NCI-H526 (cell line): ENCODE measurements at regions not wholly inside any gene's neighbourhood (a gene's known extent, or its start where the extent isn't known, plus 50 kb on each side); places are given as distances from the start of the nearest gene placed in this dataset.
A peak's percentile ranks its signal among the peaks of the same experiment; 100 is the strongest.

Experiments
- DNase-seq, 2 experiments: peaks; one replicate each; lab custom pipeline; 2025; lab: John Stamatoyannopoulos, UW

DNA sequence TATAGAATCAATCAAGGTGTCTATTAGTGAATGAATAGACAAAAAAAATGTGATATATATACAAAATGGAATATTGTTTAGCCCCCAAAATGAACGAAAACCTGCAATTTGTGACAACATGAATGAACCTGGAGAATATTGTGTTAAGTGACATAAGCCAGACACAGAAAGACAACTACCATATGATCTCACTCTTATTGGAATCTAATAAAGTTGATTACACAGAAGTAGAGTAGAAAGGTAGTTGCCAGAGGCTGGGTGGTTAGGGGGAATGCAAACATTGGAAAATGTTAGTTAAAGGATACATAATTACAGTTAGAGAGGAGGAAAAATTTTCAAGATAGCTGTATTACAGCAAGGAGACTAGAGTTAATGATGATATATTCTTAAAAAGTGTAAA, 1962.3 kb downstream of the EFNA5 start:
- no peak for DNase-seq

DNA sequence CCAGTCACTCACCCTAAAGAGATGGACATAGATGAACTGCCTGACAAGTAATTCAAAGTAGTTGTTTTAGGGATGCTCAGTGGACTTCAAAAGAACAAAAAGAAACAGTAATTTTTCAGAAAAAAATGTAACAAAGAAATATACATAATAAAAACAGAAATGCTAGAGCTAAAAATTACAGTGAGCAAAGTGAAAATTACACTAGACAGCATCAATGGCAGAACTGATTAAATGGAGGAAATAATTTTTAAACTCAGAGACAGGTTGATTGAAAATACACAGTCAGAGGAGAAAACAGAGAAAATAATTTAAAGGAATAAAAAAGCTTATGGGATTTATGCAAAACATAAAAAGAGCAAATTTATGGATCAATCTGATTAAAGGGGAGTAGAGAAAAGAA, 1968.4 kb downstream of the EFNA5 start:
- DNase-seq: no peak

DNA sequence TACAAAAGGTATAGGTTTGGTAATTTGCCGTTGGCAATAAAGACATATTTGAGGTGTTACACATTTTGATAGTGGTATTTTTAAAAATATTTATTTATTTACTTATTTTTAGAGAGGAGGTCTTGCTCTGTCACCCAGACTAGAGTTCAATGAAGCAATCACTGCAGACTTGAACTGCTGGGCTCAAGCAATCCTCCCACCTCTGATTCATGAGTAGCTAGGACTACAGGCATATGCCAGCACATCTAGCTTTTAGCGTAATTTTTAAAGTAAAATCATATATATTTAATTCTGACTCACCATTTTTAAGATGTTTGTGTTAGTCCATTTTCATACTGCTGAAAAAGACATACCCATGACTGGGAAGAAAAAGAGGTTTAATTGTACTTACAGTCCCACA, 1974.3 kb downstream of the EFNA5 start:
- no peak for DNase-seq

DNA sequence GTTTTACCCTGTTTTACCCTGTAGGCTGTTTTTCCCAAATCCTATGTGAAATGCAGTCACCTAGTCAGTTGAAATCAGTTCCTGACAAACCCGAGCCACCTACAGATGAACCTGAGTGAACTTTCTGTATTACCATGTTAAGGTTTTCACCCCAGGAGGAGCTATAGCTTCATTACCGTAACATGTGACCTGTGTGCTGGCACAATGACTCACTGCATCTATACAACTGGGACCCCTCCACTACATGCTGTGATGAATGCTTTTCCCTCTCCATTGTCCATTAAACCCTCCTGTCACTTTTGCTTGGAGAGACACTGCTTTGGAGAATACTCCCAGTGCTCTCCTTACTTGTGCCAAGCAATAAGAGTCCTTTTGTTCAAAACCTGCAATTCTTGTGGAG, 1974.8 kb downstream of the EFNA5 start:
- DNase-seq: no peak

DNA sequence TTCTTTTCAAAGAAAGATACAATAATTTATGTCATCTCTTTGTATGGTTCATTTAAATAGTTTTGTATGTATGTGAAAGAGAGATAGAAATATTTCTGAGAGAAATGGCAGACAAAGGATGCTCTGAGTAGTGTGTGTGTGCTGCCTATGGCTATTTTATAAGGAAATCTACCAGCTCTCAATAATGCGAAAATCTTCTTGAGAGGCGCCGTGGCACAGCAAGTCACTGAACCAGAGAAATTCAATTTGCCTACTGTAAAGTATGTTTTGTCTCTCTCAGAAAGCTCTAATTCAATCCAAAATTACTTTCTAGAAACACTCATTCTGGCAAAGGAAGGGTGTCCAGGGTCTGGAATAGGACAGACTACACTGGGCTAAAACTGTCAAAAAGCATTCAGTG, 1981.1 kb downstream of the EFNA5 start:
- DNase-seq: peak in 1 of 2 experiments; percentile 1

DNA sequence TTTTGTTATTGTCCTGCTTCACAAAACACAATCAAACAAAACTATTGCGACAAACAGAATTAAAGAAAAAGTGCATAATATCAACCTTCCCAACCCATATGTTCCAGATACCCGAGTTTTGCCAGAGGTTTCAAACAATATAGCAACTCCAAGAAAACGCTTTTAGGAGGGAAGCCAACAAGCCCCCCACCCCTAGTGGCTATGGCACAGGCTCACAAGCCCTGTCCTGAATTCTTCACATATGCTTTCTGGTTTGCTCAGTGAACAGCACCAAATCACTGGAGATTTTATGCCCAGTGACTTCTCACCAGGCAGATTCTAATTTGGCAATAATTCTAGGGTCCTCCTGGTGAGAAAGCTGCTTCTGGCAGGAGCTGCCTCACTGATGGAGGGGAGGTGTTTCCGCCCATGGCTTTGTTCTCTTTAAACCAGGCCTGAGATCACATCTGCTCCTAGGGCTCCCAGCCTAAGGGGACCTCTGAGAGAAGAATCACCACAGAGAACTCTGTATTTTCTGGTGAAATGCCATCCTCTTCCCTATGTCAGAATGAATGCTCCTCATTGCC, 1982.4 kb downstream of the EFNA5 start:
- DNase-seq: no peak

DNA sequence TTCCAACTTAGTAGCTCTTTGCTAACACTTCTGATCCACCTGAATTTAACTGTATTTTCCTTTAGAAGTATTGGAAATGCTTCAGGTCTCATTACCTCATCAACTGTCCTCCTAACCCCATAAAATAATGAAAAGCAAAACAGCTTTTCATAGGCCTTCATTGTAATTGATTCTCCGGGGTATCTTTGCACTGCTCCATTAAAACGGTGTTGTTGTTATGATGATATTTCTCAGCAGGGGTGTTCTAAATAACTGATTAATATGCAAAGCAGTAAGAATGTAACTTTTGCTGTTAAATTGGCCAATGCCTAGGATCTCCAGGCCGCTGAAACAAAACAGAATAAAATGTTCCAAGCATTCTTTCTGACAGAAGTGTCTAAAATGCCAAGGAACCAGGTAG, 1983.2 kb downstream of the EFNA5 start:
- DNase-seq: no peak

DNA sequence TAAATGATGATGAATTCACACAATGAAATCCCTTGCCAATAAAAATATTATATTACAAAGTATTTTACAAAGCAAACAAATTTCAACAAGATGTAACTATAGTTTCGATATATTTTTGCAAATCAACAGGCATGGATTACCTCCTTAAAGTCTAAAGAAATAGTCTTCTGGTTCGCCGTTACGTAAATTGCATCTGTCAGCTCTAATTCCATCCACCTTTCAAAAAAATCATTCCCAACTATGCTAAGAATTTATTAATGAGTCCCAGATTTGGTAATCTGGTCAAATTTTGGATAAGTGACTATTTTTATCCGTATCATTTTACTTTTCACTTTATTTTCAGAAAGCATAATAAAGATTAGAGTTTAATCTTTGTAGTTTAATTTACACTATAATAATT, 1984.9 kb downstream of the EFNA5 start:
- no peak for DNase-seq

DNA sequence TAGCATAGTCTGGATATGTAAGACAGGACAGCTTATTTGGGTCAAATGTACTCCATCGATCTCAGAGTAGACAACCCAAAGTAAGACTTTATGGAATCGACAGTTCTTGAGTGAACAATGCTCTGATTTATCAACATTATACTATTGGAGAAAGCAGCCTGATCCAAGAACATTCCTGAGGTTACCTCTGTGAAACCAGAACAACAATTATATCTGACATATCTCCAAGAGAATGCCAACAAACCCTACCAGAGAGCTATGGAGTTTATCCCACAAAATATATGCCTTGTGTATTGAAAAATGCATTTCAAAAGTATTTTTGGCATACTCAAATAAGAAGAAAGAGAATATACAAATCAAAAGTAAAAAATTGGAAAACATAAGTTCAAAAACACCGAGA, 1985.9 kb downstream of the EFNA5 start:
- no peak for DNase-seq

DNA sequence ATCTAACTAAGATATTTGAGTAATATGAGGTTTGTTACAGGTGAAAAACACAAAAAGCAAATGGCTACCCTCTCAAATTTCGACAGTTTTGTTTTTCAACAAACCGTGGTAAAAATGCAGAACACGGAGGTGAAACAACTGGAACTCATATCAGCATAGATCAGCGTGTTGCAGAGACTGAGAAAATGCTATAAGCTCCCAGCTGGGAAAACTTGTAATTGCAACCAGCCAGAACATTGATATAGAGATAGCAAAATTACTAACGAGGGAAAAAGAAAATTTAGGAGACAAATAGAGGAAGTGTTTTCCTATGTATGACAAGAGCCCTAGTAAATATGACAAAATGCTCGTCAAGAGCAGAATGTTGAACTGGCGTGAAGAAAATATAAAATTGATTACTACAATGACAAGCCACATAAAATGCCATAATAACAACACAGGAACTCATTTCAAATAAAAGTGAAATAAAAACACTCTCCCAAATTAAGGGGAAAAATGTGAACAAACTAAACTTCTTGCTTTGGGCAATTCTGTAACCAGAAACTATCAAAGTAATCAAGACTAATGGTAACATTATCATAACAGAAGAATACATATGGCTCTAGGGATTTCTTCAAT, 1989.8 kb downstream of the EFNA5 start:
- DNase-seq: no peak

DNA sequence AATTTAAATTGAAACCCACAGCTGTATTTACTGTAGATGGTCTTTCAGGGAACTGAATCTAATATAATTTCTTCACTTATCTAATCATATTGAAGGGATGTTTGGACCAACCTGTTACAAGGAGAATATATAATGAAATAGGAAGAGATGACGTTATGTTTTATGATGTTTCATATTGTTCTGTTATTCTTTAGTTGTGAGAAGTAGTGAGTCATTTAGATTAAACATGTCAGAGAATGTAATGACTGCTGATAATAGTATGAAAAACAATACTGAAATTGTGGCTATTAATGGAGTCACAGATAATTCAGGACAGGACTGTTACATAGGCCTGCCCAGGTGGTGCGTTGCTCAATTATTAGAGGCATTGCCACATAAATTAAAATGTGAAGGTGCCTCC, 1993.4 kb downstream of the EFNA5 start:
- no peak for DNase-seq

DNA sequence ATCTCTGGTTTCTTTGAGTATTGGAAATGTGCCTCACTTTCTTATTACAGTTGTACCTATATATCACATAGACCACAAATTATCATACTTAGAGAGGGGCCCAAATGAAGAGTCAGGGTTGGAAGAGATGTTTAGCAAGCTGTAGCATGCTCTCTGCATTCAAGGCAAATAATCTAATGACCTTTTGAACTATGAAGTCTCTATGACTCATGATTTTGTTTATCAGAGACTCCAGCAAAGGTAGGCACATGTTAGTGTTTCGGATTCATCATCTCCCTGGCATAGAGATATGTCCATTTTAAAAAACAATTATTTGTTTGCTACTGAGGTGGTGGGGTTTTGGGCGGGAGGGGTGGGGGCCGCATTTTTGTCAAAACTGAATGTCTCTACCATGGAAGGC, 2000.1 kb downstream of the EFNA5 start:
- DNase-seq: no peak

DNA sequence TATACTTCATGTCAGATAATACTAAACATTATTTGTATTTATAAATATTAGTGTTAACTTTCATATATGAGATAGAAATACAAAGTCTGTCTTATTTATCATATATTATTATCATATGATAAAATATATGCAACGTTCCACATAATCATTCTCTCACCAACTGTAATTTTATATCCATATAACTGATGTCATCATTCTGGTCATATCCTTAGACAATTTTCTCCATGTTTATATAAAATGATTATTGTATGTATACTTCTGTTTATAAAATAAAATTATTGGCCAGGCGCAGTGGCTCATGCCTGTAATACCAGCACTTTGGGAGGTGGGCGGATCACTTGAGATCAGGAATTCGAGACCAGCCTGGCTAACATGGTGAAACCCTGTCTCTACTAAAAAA, 2007.1 kb downstream of the EFNA5 start:
- no peak for DNase-seq

DNA sequence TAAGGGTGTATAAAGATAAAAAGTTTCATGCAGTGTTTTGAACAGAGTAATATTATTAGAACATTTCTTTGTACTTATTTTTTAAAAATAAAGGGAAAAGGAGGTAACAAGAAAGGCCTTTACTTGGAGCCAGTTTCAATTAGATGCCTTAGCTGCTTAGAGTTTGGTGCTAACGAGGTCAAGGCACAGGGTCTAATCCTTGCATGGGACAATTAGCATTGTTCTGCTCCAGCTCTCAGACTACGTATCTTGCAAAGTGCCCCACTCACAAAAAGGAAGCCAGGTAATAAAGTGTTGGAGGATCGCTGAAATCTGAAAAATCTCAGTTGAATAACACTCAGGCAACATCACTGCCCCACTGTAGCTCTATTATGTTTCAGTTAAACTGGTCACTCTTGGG, 2011.3 kb downstream of the EFNA5 start:
- no peak for DNase-seq

DNA sequence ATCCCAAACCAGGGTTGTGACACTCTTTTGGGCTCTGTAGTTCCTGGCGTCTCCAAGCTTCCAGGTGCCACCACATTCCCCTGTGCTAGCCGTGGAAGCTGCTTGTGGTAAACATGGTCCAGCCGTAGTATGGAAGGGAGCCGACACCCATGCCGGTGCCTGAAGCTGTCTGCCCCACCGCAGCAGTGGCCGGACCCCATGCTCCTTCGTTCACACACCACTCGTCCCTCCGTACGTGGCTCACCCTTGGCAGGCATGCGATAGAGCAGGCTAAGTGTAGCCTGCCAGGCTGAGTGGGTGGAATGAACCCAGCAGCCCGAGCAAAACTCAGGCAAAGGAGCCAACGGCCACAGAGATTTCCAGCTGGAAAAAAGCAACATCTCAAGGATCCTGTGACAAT, 2030.4 kb downstream of the EFNA5 start:
- DNase-seq: no peak

DNA sequence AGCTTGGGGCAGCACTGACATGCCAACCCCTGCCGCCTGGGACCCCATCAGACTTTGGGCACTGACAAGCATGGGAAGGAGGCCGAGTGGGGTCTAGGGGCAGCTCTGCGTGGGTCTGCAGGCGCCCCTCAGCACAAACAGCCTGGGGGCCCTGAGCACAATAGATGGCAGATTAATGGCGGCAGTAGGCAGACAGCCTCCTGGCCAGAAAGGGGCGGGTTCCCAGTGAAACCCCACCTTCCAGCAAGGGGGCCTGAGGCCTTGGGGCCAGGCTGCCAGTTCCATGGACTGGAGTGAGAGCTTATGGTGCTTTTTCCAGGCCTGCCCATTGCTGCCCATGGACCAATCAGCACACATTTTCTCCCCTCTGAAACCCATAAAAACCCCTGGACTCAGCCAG, 2031.2 kb downstream of the EFNA5 start:
- no peak for DNase-seq

DNA sequence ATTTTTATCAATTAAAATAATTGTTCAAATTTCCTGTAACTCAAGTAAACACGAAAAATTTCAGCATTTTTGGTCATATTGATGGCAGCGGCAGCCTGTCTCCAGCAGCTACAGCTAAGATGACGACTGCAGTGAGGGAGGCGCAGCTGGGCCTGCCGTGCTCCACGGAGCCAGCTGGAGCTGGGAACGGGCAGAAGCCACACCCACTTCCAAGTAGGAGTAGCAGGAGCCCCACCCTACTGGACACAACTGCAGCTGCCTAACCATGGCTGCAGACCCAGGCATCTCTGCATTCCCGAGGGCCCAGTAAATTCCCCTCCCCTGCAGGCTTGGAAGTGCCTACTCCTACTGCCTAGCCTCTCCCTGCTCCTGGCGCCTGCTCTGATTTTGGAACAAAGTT, 2031.7 kb downstream of the EFNA5 start:
- DNase-seq: peak in 1 of 2 experiments; percentile 19

DNA sequence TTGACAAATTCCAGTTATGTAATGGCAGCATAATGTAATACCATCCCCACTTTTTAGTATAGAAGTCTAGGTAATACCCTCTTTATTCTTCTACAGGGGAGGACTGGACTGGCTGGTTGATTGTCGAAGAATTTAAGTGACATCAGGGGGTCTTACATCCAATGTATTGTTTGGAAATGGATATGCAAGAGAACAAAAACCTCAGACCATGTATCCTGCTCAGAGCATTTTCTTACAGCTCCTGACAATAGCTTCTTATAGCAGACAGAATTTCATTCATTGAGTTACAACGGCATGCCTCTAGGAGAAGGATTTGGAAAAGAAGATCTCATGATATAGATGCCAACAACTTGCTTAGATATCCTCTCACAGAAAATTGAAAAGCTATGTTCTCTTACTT, 2032.3 kb downstream of the EFNA5 start:
- DNase-seq: no peak

DNA sequence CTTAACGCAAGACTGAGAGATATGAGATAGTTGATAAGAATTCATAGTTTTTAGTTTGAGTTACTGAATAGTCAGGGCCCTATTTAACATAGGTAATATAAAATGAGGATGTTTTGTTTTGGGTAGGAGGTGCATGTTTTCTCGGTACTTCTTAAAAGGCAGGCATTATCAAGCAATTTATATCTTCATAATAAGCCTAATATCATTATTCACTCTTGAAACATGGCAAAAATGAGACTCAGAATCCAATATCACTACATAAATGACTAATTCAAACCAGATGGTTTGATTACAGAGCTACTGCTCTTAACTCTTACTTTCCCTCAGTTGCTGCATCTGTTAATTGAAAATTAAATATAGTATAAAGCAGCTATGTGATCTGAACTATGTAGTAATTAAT, 2038.7 kb downstream of the EFNA5 start:
- no peak for DNase-seq

DNA sequence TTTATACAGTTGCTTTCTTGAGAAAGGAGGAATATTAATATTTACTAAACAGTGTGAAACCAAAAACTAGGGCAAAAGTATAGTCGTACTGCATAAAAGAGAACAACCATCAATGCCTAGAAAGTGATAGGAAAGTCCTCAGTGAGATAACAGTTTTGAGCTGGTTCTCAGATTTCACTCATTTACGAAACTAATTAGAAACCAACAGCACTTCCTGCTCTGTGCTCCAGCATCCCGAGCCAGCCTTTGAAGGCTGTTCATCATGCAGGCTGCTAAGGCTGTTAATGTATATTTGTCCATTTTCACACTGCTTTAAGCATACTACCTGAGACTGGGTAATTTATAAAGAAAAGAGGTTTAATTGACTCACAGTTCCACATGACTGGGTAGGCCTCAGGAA, 2039.9 kb downstream of the EFNA5 start:
- no peak for DNase-seq

DNA sequence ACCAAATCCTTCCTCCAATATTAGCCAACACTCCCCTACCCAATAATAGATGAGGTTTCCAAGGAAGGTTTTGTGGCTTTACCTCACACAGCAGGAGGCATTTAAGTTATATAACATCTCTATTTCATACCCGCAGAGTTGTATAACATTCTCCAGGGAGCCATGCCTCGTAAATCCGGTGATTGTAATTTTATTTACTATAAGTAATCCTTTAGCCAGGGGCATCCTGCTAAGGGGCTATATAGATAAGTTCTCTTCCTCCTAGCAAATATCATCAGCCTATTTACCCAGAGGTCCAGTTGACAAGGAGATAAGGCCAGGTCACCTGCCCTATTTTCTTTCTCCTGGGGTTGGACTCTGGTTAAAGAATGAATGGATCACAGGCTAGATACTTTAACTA, 2051.0 kb downstream of the EFNA5 start:
- DNase-seq: no peak

DNA sequence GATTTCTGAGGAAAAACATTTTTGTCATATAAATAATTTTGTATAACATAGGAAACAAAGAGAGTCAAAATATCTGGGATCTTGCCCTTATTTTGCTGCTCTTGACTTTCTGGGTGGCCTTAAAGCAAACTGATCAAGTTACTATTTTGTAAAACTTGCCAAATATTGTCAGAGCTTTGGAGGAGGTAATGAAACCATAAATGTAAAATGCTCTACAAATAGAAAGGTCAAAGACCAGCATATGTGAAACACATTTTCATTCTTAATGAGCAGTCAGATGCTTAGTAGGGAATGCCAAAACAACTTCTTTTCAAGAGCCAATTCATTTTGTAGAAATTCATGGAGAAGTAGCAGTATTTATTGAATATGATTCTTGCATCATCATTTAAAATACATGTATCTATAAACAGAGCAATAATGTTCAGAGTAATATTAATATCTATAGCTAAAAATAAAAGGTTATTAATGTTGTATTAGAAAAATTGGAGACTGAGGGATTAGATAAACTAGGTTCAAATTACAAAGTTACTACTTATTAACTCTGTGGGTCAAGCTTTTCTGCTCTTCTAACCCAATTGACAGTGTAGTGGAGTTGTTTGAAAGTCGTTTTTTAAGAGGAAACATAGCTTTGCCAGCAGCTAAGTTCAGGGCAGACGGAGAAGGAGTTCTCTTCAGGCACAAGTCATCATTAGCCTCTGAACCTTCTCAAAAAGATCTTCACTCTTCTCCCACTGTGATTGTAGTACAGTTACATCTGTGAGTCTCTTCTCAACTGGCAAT, 2053.1 kb downstream of the EFNA5 start:
- no peak for DNase-seq

DNA sequence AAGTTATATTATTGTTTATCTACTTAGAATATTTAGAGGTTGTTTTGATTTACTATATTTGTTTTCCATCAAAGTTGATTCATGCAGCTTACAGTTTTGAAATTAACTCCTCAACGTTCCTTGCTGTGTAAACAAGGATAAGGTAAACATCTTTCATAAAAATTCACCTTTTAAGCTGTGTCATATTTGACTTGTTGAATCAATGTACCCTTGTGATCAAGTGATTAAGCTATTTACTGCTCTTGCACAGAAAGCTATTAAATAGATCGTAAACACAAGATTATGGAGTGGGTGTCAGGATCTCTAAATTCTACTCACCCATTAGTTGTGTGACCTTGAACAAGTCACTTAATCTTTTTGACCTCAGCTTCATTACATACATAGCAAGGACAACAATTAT, 2054.0 kb upstream of the NUDT12 start:
- DNase-seq: no peak

DNA sequence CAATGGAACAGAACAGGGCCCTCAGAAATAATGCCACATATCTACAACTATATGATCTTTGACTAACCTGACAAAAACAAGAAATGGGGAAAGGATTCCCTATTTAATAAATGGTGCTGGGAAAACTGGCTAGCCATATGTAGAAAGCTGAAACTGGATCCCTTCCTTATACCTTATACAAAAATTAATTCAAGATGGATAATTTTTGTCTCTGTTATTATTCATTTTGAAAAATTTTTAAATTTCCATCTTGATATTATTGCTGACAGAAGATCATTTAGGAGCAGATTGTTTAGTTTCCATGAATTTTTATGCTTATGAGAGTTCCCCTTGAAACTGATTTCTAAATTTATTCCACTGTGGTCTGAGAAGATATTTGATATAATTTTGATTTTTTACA, 2039.8 kb upstream of the NUDT12 start:
- DNase-seq: peak in 1 of 2 experiments; percentile 95
